ENCODE measurements at regions not wholly inside any gene's neighbourhood (a gene's known extent, or its start where the extent isn't known, plus 50 kb on each side); places are given as distances from the start of the nearest gene placed in this dataset.
"Not testable (repeated sequence)": the region's sequence is repeated elsewhere in the genome, so short reads cannot be mapped to it uniquely, and the experiment has no call there.

- H3K27me3 ChIP-seq (replicated peaks in 1 of 7) = peaks cover 0 to 23% (median 7%) of the 10 kb centered on the region in 7 donors
- intact Hi-C loops (cut with DNase I; ENCODE audit: low total_unique reads) = no loop called here
- no peak overlapping the region for H3K27ac ChIP-seq
- H3K4me3 ChIP-seq = no peak overlapping the region
- H3K36me3 ChIP-seq = no peaks in the 10 kb centered on the region
- TF ChIP-seq, protein P1, sequence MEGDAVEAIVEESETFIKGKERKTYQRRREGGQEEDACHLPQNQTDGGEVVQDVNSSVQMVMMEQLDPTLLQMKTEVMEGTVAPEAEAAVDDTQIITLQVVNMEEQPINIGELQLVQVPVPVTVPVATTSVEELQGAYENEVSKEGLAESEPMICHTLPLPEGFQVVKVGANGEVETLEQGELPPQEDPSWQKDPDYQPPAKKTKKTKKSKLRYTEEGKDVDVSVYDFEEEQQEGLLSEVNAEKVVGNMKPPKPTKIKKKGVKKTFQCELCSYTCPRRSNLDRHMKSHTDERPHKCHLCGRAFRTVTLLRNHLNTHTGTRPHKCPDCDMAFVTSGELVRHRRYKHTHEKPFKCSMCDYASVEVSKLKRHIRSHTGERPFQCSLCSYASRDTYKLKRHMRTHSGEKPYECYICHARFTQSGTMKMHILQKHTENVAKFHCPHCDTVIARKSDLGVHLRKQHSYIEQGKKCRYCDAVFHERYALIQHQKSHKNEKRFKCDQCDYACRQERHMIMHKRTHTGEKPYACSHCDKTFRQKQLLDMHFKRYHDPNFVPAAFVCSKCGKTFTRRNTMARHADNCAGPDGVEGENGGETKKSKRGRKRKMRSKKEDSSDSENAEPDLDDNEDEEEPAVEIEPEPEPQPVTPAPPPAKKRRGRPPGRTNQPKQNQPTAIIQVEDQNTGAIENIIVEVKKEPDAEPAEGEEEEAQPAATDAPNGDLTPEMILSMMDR (IDR thresholded peaks at IDR 0.05 in 8 of 11, conservative IDR thresholded peaks at IDR 0.05 in 3 of 11) = no peak
- no peak for TF ChIP-seq POLR2AphosphoS5 (IDR thresholded peaks at IDR 0.05)
- no peak for TF ChIP-seq POLR2A (IDR thresholded peaks at IDR 0.05)
- no peak for DNase-seq
- H3K4me1 ChIP-seq = peaks cover 6 to 27% (median 12%) of the 10 kb centered on the region in 6 donors
- WGBS, 5 donors = 73 to 86% (median 80%) methylated on average over 4 of the region's 4 CpGs
- no peaks in the 10 kb centered on the region for H3K9me3 ChIP-seq
These were observed 58.1 kb upstream of the MSMB start for GRCh38 chr10:46104071-46104585.

DNA sequence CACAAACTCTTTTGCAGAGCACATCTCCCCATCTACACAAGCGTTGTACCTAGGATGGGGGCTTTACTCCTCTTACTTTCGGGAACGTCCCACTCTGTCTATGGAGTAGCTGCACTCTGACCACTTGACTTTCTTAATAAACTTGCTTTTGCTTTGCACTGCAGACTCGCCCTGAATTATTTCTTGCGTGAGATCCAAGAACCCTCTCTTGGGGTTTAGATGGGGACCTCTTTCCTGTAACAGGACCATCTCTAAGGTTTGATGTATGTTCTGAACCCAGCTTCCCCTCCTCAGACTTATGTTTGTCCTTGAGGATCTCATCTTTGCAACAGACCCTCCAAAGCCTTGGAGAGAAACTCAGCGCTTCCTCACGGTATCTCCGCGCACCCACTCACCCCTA is 59.3 kb upstream of the MSMB start:
- intact Hi-C loops (cut with DNase I; ENCODE audit: low total_unique reads); H3K9me3 ChIP-seq; H3K36me3 ChIP-seq; DNase-seq: not testable (repeated sequence)
- WGBS, 5 donors = 48 to 82% (median 71%) methylated on average over 7 to 9 of the region's 9 CpGs
- H3K4me1 ChIP-seq = peaks cover 6 to 27% (median 12%) of the 10 kb centered on the region in 6 donors
- peaks cover 0 to 23% (median 7%) of the 10 kb centered on the region in 7 donors for H3K27me3 ChIP-seq (replicated peaks in 1 of 7)
- H3K4me3 ChIP-seq = peak overlapping the region in 3 of 8 donors; percentile 50 to 66 (median 61)
- H3K27ac ChIP-seq = peak overlapping the region in 2 of 8 donors; percentile 5 to 22

GRCh38 chr10:46105856-46106409 is 59.9 kb upstream of the MSMB start:
- Histone ChIP-seq H3K27me3 (replicated peaks in 1 of 7) (peaks cover 0 to 23% (median 7%) of the 10 kb centered on the region in 7 donors), H3K4me1 (peaks cover 6 to 27% (median 12%) of the 10 kb centered on the region in 6 donors), H3K27ac (peak overlapping the region; percentile 42 to 85 (median 75)), H3K4me3 (peak overlapping the region; percentile 28 to 66 (median 49))
- intact Hi-C loops (cut with DNase I; ENCODE audit: low total_unique reads); H3K36me3 ChIP-seq; H3K9me3 ChIP-seq: not testable (repeated sequence)
- WGBS, 5 donors = 2 to 31% (median 3%) methylated on average over 2 to 32 of the region's 32 CpGs
- peak; percentile 76 for DNase-seq

GRCh38 chr10:46106410-46107255 is 60.6 kb upstream of the MSMB start:
- peaks cover 6 to 27% (median 12%) of the 10 kb centered on the region in 6 donors for H3K4me1 ChIP-seq
- peak overlapping the region; percentile 28 to 66 (median 49) for H3K4me3 ChIP-seq
- peak in 2 of 3 donors; percentile 72 to 80 for TF ChIP-seq POLR2AphosphoS5 (IDR thresholded peaks at IDR 0.05)
- no peak for TF ChIP-seq POLR2A (IDR thresholded peaks at IDR 0.05)
- TF ChIP-seq, protein P1 (IDR thresholded peaks at IDR 0.05 in 8 of 11, conservative IDR thresholded peaks at IDR 0.05 in 3 of 11) = peak in 5 of 11 experiments; percentile 5 to 50 (median 35)
- peak; percentile 91 for DNase-seq
- intact Hi-C loops (cut with DNase I; ENCODE audit: low total_unique reads) = no loop called here
- 4 to 7% (median 4%) methylated on average over 26 to 55 of the region's 55 CpGs for WGBS, 5 donors
- H3K27ac ChIP-seq = peak overlapping the region; percentile 42 to 85 (median 75)
- no peaks in the 10 kb centered on the region for H3K36me3 ChIP-seq
- H3K27me3 ChIP-seq (replicated peaks in 1 of 7) = peaks cover 0 to 23% (median 7%) of the 10 kb centered on the region in 7 donors
- no peaks in the 10 kb centered on the region for H3K9me3 ChIP-seq

GRCh38 chr10:46108158-46108499 is 62.1 kb upstream of the MSMB start:
- intact Hi-C loops (cut with DNase I; ENCODE audit: low total_unique reads); H3K36me3 ChIP-seq; DNase-seq; H3K27ac ChIP-seq; H3K4me3 ChIP-seq; H3K9me3 ChIP-seq: not testable (repeated sequence)
- H3K4me1 ChIP-seq = peaks cover 6 to 27% (median 12%) of the 10 kb centered on the region in 6 donors
- H3K27me3 ChIP-seq (replicated peaks in 1 of 7) = peaks cover 0 to 23% (median 7%) of the 10 kb centered on the region in 7 donors
- WGBS, 5 donors = 65 to 88% (median 84%) methylated on average over 3 to 5 of the region's 5 CpGs

DNA sequence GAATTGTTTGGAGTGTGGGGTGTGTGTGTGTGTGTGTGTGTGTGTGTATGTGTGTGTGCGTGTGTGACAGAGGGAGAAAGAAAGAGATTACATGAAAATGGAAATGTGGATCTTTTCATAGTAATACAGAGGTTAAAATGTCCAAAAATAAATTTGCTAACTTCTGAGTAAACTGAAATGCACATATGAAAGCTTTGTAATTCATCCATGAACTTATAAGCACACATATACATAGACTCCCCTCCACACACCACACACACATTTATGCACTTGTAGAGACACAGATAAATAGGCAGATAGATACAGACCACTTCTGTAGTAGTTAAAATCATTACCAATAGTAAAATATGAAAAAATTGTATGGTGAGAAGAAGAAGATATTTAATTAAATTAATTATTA is 108.2 kb upstream of the MSMB start:
- H3K4me3 ChIP-seq; H3K27me3 ChIP-seq (replicated peaks in 1 of 7); DNase-seq; H3K9me3 ChIP-seq; intact Hi-C loops (cut with DNase I; ENCODE audit: low total_unique reads); H3K36me3 ChIP-seq; H3K27ac ChIP-seq; H3K4me1 ChIP-seq: not testable (repeated sequence)
- 76 to 100% (median 88%) methylated on average over 1 of the region's 1 CpG; no CpG with 5 or more reads in 1 of the 5 donors for WGBS, 5 donors

GRCh38 chr10:46154683-46155082 is 108.6 kb upstream of the MSMB start:
- H3K4me3 ChIP-seq; H3K27ac ChIP-seq; intact Hi-C loops (cut with DNase I; ENCODE audit: low total_unique reads); H3K27me3 ChIP-seq (replicated peaks in 1 of 7); H3K4me1 ChIP-seq; DNase-seq; H3K36me3 ChIP-seq; H3K9me3 ChIP-seq: not testable (repeated sequence)
- 91 to 99% (median 96%) methylated on average over 2 of the region's 2 CpGs for WGBS, 5 donors

DNA sequence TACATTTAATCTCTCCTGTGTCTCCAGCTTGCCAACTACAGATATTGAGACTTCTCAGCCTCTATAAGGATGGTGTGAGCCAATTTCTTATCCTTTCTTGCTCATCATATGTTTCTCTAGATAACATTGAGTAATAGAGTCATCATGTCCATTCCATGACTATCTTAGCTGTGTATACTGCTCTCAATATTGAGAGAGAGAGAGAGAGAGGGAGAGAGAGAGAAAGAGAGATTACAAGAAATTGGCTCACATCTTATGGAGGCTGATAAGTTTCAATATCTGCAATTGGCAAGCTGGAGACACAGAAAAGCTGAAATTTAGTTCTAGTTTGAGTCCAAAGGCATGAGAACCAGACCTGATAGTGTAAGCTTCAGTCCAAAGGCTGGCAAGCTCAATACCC is 110.8 kb upstream of the MSMB start:
- H3K4me1 ChIP-seq; H3K9me3 ChIP-seq; intact Hi-C loops (cut with DNase I; ENCODE audit: low total_unique reads); H3K27ac ChIP-seq; DNase-seq; H3K36me3 ChIP-seq; H3K4me3 ChIP-seq; H3K27me3 ChIP-seq (replicated peaks in 1 of 7): not testable (repeated sequence)

Data from spleen (tissue), 11 donors.